ENCODE measurements at regions not wholly inside any gene's neighbourhood (a gene's known extent, or its start where the extent isn't known, plus 50 kb on each side); places are given as distances from the start of the nearest gene placed in this dataset.

GRCh38 chrX:50980251-50980650 is 69.7 kb downstream of the BMP15 start:
- SMC1A ChIA-PET (ENCODE audit: uncharacterized antibody, unreplicated experiment), result no interaction called here
- Histone ChIP-seq H3K79me2 (ENCODE audit: control insufficient read depth, insufficient read depth, low read length) (no peaks in the 10 kb centered on the region), H3K27ac (ENCODE audit: control insufficient read depth, insufficient read depth) (no peak overlapping the region), H3K9ac (ENCODE audit: control insufficient read depth, insufficient read depth, low read length) (no peak overlapping the region), H3K4me2 (ENCODE audit: control insufficient read depth, insufficient read depth) (no peak overlapping the region), H3K4me1 (ENCODE audit: control insufficient read depth, insufficient read depth, low read length) (no peaks in the 10 kb centered on the region), H4K20me1 (ENCODE audit: control insufficient read depth, insufficient read depth) (no peaks in the 10 kb centered on the region), H3K9me3 (replicated peaks; ENCODE audit: control insufficient read depth, insufficient read depth, low read length) (no peaks in the 10 kb centered on the region), H3K4me3 (no peak overlapping the region), H2AFZ (ENCODE audit: control insufficient read depth, low read depth, low read length) (no peak overlapping the region), H3K27me3 (replicated peaks in 1 of 2; ENCODE audit: control insufficient read depth in 2 of 2, insufficient read depth in 2 of 2, low read length in 1 of 2) (no peaks in the 10 kb centered on the region), H3K36me3 (ENCODE audit: control insufficient read depth in 2 of 2, insufficient read depth in 2 of 2, low read length in 1 of 2) (no peaks in the 10 kb centered on the region)
- RAD21 ChIA-PET (ENCODE audit: unreplicated experiment), result no interaction called here
- POLR2A ChIA-PET, result no interaction called here
- 3% methylated on average over 3 of the region's 3 CpGs for WGBS (ENCODE audit: insufficient coverage, insufficient replicate concordance, low lambda C conversion rate, missing lambda C conversion rate)
- in situ Hi-C loops (cut with MboI), result no loop called here
- intact Hi-C loops (cut with micrococcal nuclease; ENCODE audit: unreplicated experiment), result no loop called here
- FAIRE-seq (no peak), ATAC-seq (no peak), DNase-seq (ENCODE audit: low read depth, low spot score) (no peak)
- BruUV-seq (replicated peaks), result no TSS peak
- TF ChIP-seq PRDM15 (CRISPR knock-in tag; IDR thresholded peaks at IDR 0.05) (no peak), RELB (IDR thresholded peaks at IDR 0.05; ENCODE audit: low read depth) (no peak), TARDBP (IDR thresholded peaks at IDR 0.05; ENCODE audit: borderline replicate concordance) (no peak), TBL1XR1 (IDR thresholded peaks at IDR 0.05; ENCODE audit: low read depth, low read length) (no peak)
- CTCF ChIA-PET, result interaction anchor here (1.9 kb wide), 1 partner anchor 8 kb away, joined by 10 read pairs; no protein-coding TSS in a partner anchor

Measured in GM12878 (cell line).